Vagina (tissue), 2 donors: ENCODE measurements at regions not wholly inside any gene's neighbourhood (a gene's known extent, or its start where the extent isn't known, plus 50 kb on each side); places are given as distances from the start of the nearest gene placed in this dataset.

ENCODE experiments used
- POLR2AphosphoS5 ChIP-seq, 2 donors: sonication (generic); formaldehyde crosslinking; IDR thresholded peaks; one replicate each; pipeline ENCODE4 v1.9.0; 2017; ENCODE audit warnings: antibody characterized with exemption in 2 of 2, mild to moderate bottlenecking in 2 of 2, low read depth in 1 of 2; ENCODE audit not compliant: insufficient read depth in 1 of 2
- TF ChIP-seq, protein P1 (sequence below), 3 experiments: fragments of 450-650 bp in 2 of 3; fragments of 200-600 bp in 1 of 3; sonication (generic) in 1 of 3; IDR thresholded peaks; one replicate each; pipeline ENCODE4 v1.5.1; 2017 to 2019; ENCODE audit warnings: antibody characterized with exemption in 3 of 3, mild to moderate bottlenecking in 2 of 3, moderate library complexity in 2 of 3

DNA sequence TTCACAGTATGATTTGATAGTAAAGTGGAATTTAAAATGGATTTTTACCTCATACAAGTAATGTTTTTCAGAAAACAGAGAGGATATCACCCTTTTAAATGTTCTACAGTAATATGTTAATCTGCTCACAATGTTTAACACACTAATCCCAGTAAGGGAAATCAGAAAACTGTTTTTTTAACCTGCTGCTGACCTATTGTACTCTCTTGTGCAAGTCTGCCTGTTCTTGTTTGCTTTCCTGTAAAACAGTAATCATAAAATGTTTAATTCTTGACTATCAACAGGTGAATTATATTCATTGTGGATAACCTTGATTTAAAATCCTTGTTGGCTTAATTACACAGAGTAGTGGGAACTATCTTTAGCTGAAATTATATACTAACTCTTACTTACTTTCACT is 126.4 kb downstream of the GNAT3 start:
- TF ChIP-seq, protein P1, sequence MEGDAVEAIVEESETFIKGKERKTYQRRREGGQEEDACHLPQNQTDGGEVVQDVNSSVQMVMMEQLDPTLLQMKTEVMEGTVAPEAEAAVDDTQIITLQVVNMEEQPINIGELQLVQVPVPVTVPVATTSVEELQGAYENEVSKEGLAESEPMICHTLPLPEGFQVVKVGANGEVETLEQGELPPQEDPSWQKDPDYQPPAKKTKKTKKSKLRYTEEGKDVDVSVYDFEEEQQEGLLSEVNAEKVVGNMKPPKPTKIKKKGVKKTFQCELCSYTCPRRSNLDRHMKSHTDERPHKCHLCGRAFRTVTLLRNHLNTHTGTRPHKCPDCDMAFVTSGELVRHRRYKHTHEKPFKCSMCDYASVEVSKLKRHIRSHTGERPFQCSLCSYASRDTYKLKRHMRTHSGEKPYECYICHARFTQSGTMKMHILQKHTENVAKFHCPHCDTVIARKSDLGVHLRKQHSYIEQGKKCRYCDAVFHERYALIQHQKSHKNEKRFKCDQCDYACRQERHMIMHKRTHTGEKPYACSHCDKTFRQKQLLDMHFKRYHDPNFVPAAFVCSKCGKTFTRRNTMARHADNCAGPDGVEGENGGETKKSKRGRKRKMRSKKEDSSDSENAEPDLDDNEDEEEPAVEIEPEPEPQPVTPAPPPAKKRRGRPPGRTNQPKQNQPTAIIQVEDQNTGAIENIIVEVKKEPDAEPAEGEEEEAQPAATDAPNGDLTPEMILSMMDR (IDR thresholded peaks at IDR 0.05), result no peak
- TF ChIP-seq POLR2AphosphoS5 (IDR thresholded peaks at IDR 0.05; ENCODE audit: insufficient read depth in 1 of 2, low read depth in 1 of 2), result no peak
